NCI-H510A (cell line): ENCODE measurements at regions not wholly inside any gene's neighbourhood (a gene's known extent, or its start where the extent isn't known, plus 50 kb on each side); places are given as distances from the start of the nearest gene placed in this dataset.

Experiments
- DNase-seq: peaks from one replicate; lab custom pipeline; 2025; lab: John Stamatoyannopoulos, UW

GRCh38 chr6:105452924-105453756, 50.3 kb upstream of the PREP start:
- DNase-seq = no peak
